AG09309 (cell line): ENCODE measurements at regions not wholly inside any gene's neighbourhood (a gene's known extent, or its start where the extent isn't known, plus 50 kb on each side); places are given as distances from the start of the nearest gene placed in this dataset.

Source experiments
- DNase-seq: peaks from one replicate; pipeline ENCODE4 v3.0.0-alpha.2; 2010; ENCODE audit warnings: low read depth
- H3K4me3 ChIP-seq: 2 replicates; pipeline ENCODE4 v1.5.1; 2011; ENCODE audit warnings: mild to moderate bottlenecking, low read depth, low read length, moderate library complexity; ENCODE audit not compliant: control insufficient read depth
- CTCF ChIP-seq: IDR thresholded peaks from 2 replicates; pipeline ENCODE4 v1.5.1; 2011; ENCODE audit warnings: mild to moderate bottlenecking, low read depth, low read length, inconsistent platforms; ENCODE audit not compliant: insufficient read depth, control insufficient read depth; ENCODE audit errors: missing control alignments

DNA sequence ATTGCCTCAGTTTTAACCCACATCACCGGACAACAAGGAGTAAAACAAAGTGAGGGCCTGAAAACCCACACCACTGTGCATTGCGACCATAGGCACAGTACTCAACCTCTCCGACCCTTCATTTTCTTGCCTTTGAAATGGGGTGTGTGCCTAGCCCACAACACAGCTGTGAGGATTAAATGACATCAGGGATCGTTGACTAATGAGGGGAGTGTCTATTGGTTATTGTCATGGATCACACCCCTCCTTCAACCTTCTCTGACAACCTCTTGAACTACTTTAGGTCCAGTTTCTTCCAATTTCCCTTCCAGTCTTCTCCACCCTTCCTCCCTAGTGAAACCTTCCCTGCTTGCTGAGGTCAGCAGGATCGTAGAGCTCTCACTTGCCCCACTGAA, 89.5 kb downstream of the HES1 start:
- no peak overlapping the region for H3K4me3 ChIP-seq
- no peak for DNase-seq
- no peak for TF ChIP-seq CTCF

GRCh38 chr3:194225988-194226663, 90.2 kb downstream of the HES1 start:
- TF ChIP-seq CTCF: no peak
- no peak for DNase-seq
- H3K4me3 ChIP-seq: no peak overlapping the region

GRCh38 chr3:194231929-194232832, 96.2 kb downstream of the HES1 start:
- no peak overlapping the region for H3K4me3 ChIP-seq
- DNase-seq: no peak
- no peak for TF ChIP-seq CTCF

DNA sequence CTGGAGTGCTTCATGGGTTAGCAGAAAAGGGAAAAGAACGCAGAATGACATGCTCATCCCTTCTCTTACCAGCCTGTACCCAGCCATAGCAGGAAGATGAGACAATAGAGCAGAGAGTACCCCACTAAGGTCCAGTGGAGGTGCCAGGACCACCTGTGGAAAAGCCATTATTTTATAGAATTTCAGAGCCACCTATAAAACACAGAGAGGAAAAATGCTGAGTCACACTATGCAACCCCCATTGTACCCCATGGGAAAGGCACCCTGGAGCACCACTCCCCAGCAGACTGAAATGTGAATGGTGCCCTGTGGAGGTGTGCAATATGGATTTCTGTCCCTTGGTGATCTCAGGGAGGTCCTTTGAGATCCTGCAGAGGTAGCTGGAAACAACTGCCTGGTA, 97.2 kb downstream of the HES1 start:
- TF ChIP-seq CTCF: no peak
- no peak overlapping the region for H3K4me3 ChIP-seq
- DNase-seq: no peak

DNA sequence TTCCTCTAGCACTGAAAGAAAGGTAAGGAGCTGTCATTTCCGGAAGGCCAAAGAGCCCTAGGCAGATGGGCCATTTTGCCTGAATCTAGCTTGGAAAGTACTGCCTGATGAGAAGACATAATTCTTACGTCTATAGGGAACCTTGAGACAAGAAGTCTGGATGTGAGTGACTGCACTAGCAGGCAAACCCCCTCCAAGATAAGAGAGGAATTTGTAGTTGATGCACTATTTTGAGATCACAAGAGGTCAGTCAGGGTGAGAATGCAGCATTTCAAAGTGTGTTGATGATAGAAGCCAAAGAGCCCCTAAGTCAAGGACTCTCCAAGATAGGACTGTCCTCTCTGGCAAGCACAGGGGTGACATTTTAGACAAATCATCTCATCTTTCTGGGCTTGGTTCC, 99.2 kb downstream of the HES1 start:
- no peak for TF ChIP-seq CTCF
- H3K4me3 ChIP-seq: no peak overlapping the region
- no peak for DNase-seq

DNA sequence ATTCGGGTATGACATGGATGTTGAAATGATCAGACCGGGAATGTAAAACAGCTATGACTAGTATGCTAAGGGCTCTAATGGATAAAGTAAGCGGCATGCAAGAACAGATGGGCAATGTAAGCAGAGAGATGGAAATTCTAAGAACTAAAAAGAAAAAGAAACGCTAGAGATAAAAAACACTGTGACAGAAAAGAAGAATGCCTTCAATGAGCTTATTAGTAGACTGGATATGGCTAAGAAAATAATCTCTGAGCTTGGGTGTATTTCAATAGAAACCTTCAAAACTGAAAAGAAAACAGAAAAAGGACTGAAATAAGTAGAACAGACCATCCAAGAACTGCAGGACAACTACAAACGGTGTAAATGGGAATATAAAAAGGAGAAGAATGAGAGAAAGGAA, 101.2 kb downstream of the HES1 start:
- no peak for DNase-seq
- TF ChIP-seq CTCF: no peak

DNA sequence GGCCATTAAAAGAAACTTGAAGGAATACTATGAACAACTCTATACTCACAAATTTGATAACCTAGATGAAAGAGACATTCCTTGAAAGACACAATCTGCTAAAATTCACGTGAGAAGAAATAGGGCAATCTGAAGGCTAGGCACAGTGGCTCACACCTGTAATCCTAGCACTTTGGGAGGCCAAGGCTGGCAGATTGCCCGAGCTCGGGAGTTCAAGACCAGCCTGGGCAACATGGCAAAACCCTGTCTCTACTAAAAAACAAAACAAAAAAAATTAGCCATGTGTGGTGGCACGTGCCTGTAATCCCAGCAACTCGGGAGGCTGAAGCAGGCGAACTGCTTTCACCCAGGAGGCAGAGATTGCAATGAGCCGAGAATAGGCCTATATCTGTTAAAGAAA, 104.8 kb downstream of the HES1 start:
- DNase-seq: no peak
- TF ChIP-seq CTCF: no peak
- H3K4me3 ChIP-seq: no peak overlapping the region

More for the DNA sequence above, 101.2 kb downstream of the HES1 start:
- no peak overlapping the region for H3K4me3 ChIP-seq
